Stimulated activated CD4-positive, alpha-beta T cell treated with anti-CD3 and anti-CD28 coated beads, TNF-alpha, amount 100 ng/mL, for 24 hours (primary cell): ENCODE measurements at regions not wholly inside any gene's neighbourhood (a gene's known extent, or its start where the extent isn't known, plus 50 kb on each side); places are given as distances from the start of the nearest gene placed in this dataset.
"Not testable (repeated sequence)": the region's sequence is repeated elsewhere in the genome, so short reads cannot be mapped to it uniquely, and the experiment has no call there.

ENCODE experiments used
- DNase-seq, 3 experiments: peaks; one replicate each; pipeline ENCODE4 v3.0.0-alpha.2; 2020; ENCODE audit warnings: low read depth in 3 of 3

- DNase-seq = no peak
These were observed 303.5 kb downstream of the TBC1D4 start for GRCh38 chr13:75178436-75178835.

- DNase-seq = no peak
These were observed 306.4 kb downstream of the TBC1D4 start for GRCh38 chr13:75175575-75175974.

- DNase-seq = not testable (repeated sequence)
These were observed 306.9 kb downstream of the TBC1D4 start for GRCh38 chr13:75175097-75175496.

GRCh38 chr13:75174481-75174880, 307.5 kb downstream of the TBC1D4 start:
- no peak for DNase-seq

- no peak for DNase-seq
These were observed 308.3 kb downstream of the TBC1D4 start for GRCh38 chr13:75173457-75174356.

GRCh38 chr13:75170311-75170710, 311.7 kb downstream of the TBC1D4 start:
- no peak for DNase-seq

- no peak for DNase-seq
These were observed 316.3 kb downstream of the TBC1D4 start for GRCh38 chr13:75165543-75166230.

GRCh38 chr13:75161804-75162203, 320.2 kb downstream of the TBC1D4 start:
- DNase-seq = no peak

- DNase-seq = no peak
These were observed 321.0 kb downstream of the TBC1D4 start for GRCh38 chr13:75160984-75161383.

- DNase-seq = no peak
These were observed 327.6 kb downstream of the TBC1D4 start for GRCh38 chr13:75154331-75154730.

GRCh38 chr13:75153834-75154233, 328.1 kb downstream of the TBC1D4 start:
- DNase-seq = no peak

GRCh38 chr13:75153386-75153785, 328.6 kb downstream of the TBC1D4 start:
- no peak for DNase-seq

GRCh38 chr13:75151081-75151643, 330.8 kb downstream of the TBC1D4 start:
- DNase-seq = no peak

GRCh38 chr13:75149776-75150175, 332.2 kb downstream of the TBC1D4 start:
- no peak for DNase-seq

GRCh38 chr13:75147946-75148345, 334.0 kb downstream of the TBC1D4 start:
- no peak for DNase-seq

- DNase-seq = no peak
These were observed 335.5 kb downstream of the TBC1D4 start for GRCh38 chr13:75146436-75146835.

- DNase-seq = no peak
These were observed 336.0 kb downstream of the TBC1D4 start for GRCh38 chr13:75145927-75146326.

- no peak for DNase-seq
These were observed 342.7 kb downstream of the TBC1D4 start for GRCh38 chr13:75139291-75139690.

- DNase-seq = no peak
These were observed 343.9 kb downstream of the TBC1D4 start for GRCh38 chr13:75137911-75138571.

- DNase-seq = no peak
These were observed 345.8 kb downstream of the TBC1D4 start for GRCh38 chr13:75136151-75136550.

- no peak for DNase-seq
These were observed 346.6 kb downstream of the TBC1D4 start for GRCh38 chr13:75135325-75135825.
